HG02938 (cell line): ENCODE measurements at regions not wholly inside any gene's neighbourhood (a gene's known extent, or its start where the extent isn't known, plus 50 kb on each side); places are given as distances from the start of the nearest gene placed in this dataset.
"Not testable (repeated sequence)": the region's sequence is repeated elsewhere in the genome, so short reads cannot be mapped to it uniquely, and the experiment has no call there.

Source experiments
- ATAC-seq: cut with Tn5 transposase; IDR thresholded peaks from one replicate; pipeline ENCODE4 v1.9.1; 2021; ENCODE audit warnings: mild to moderate bottlenecking, moderate library complexity; ENCODE audit not compliant: unreplicated experiment

GRCh38 chr6:140201787-140202458 is 827.5 kb upstream of the CITED2 start:
- ATAC-seq = no peak

- no peak for ATAC-seq
Observed at GRCh38 chr6:140193269-140193668, 818.8 kb upstream of the CITED2 start.

GRCh38 chr6:140192018-140192417 is 817.6 kb upstream of the CITED2 start:
- no peak for ATAC-seq

- ATAC-seq = not testable (repeated sequence)
Observed at GRCh38 chr6:140189263-140189662, 814.8 kb upstream of the CITED2 start.

GRCh38 chr6:140185991-140186390 is 811.5 kb upstream of the CITED2 start:
- no peak for ATAC-seq

- no peak for ATAC-seq
Observed at GRCh38 chr6:140183881-140184280, 809.4 kb upstream of the CITED2 start.

GRCh38 chr6:140182821-140183220 is 808.4 kb upstream of the CITED2 start:
- no peak for ATAC-seq

GRCh38 chr6:140181876-140182275 is 807.4 kb upstream of the CITED2 start:
- no peak for ATAC-seq

- no peak for ATAC-seq
Observed at GRCh38 chr6:140180306-140180705, 805.9 kb upstream of the CITED2 start.

GRCh38 chr6:140178935-140179334 is 804.5 kb upstream of the CITED2 start:
- ATAC-seq = no peak

GRCh38 chr6:140178520-140178919 is 804.1 kb upstream of the CITED2 start:
- ATAC-seq = no peak

- no peak for ATAC-seq
Observed at GRCh38 chr6:140176306-140176705, 801.9 kb upstream of the CITED2 start.

- ATAC-seq = no peak
Observed at GRCh38 chr6:140175486-140175885, 801.0 kb upstream of the CITED2 start.

GRCh38 chr6:140174524-140174923 is 800.1 kb upstream of the CITED2 start:
- no peak for ATAC-seq

- ATAC-seq = no peak
Observed at GRCh38 chr6:140168365-140168764, 793.9 kb upstream of the CITED2 start.

- ATAC-seq = no peak
Observed at GRCh38 chr6:140160909-140161308, 786.5 kb upstream of the CITED2 start.

- ATAC-seq = no peak
Observed at GRCh38 chr6:140160494-140160893, 786.0 kb upstream of the CITED2 start.

- ATAC-seq = no peak
Observed at GRCh38 chr6:140156131-140156530, 781.7 kb upstream of the CITED2 start.

- ATAC-seq = no peak
Observed at GRCh38 chr6:140155451-140156126, 781.1 kb upstream of the CITED2 start.

GRCh38 chr6:140153703-140154102 is 779.3 kb upstream of the CITED2 start:
- no peak for ATAC-seq

GRCh38 chr6:140147825-140148814 is 773.7 kb upstream of the CITED2 start:
- ATAC-seq = not testable (repeated sequence)
